ENCODE measurements at regions not wholly inside any gene's neighbourhood (a gene's known extent, or its start where the extent isn't known, plus 50 kb on each side); places are given as distances from the start of the nearest gene placed in this dataset.
"Not testable (repeated sequence)": the region's sequence is repeated elsewhere in the genome, so short reads cannot be mapped to it uniquely, and the experiment has no call there.

GRCh38 chr12:128015276-128015675 is 251.7 kb upstream of the TMEM132C start:
- intact Hi-C loops (cut with DNase I), result no loop called here
- DNase-seq (ENCODE audit: missing footprints) (no peak), ATAC-seq (no peak)

GRCh38 chr12:128018067-128018466 is 248.9 kb upstream of the TMEM132C start:
- no peak for DNase-seq (ENCODE audit: missing footprints)
- intact Hi-C loops (cut with DNase I), result no loop called here
- ATAC-seq, result no peak

- DNase-seq (ENCODE audit: missing footprints) (no peak), ATAC-seq (no peak)
- intact Hi-C loops (cut with DNase I), result no loop called here
Observed at GRCh38 chr12:128019996-128020544, 246.9 kb upstream of the TMEM132C start.

GRCh38 chr12:128021561-128021960 is 245.4 kb upstream of the TMEM132C start:
- no peak for DNase-seq (ENCODE audit: missing footprints)
- intact Hi-C loops (cut with DNase I), result no loop called here
- no peak for ATAC-seq

- ATAC-seq (no peak), DNase-seq (ENCODE audit: missing footprints) (no peak)
- intact Hi-C loops (cut with DNase I), result no loop called here
Observed at GRCh38 chr12:128025589-128026245, 241.3 kb upstream of the TMEM132C start.

GRCh38 chr12:128026696-128027574 is 240.0 kb upstream of the TMEM132C start:
- DNase-seq (ENCODE audit: missing footprints) (no peak), ATAC-seq (no peak)
- intact Hi-C loops (cut with DNase I), result no loop called here

GRCh38 chr12:128033473-128033872 is 233.5 kb upstream of the TMEM132C start:
- intact Hi-C loops (cut with DNase I), result no loop called here
- ATAC-seq (no peak), DNase-seq (ENCODE audit: missing footprints) (no peak)

- ATAC-seq (no peak), DNase-seq (ENCODE audit: missing footprints) (no peak)
- intact Hi-C loops (cut with DNase I), result no loop called here
Observed at GRCh38 chr12:128040971-128041370, 226.0 kb upstream of the TMEM132C start.

GRCh38 chr12:128042283-128042682 is 224.7 kb upstream of the TMEM132C start:
- intact Hi-C loops (cut with DNase I); DNase-seq (ENCODE audit: missing footprints); ATAC-seq: not testable (repeated sequence)

GRCh38 chr12:128042825-128043224 is 224.1 kb upstream of the TMEM132C start:
- ATAC-seq (no peak), DNase-seq (ENCODE audit: missing footprints) (no peak)
- intact Hi-C loops (cut with DNase I), result no loop called here

GRCh38 chr12:128043317-128043716 is 223.7 kb upstream of the TMEM132C start:
- DNase-seq (ENCODE audit: missing footprints) (no peak), ATAC-seq (no peak)
- intact Hi-C loops (cut with DNase I), result no loop called here

- no peak for DNase-seq (ENCODE audit: missing footprints)
Observed at GRCh38 chr12:128047266-128048060, 219.5 kb upstream of the TMEM132C start.

GRCh38 chr12:128052331-128052730 is 214.6 kb upstream of the TMEM132C start:
- intact Hi-C loops (cut with DNase I), result no loop called here
- no peak for DNase-seq (ENCODE audit: missing footprints)
- ATAC-seq, result no peak

More at GRCh38 chr12:128047266-128048060, 219.5 kb upstream of the TMEM132C start:
- intact Hi-C loops (cut with DNase I), result no loop called here
- no peak for ATAC-seq

GRCh38 chr12:128052777-128053176 is 214.2 kb upstream of the TMEM132C start:
- intact Hi-C loops (cut with DNase I), result no loop called here
- peak; percentile 60 for DNase-seq (ENCODE audit: missing footprints)

GRCh38 chr12:128055567-128055966 is 211.4 kb upstream of the TMEM132C start:
- ATAC-seq (no peak), DNase-seq (ENCODE audit: missing footprints) (no peak)
- intact Hi-C loops (cut with DNase I), result no loop called here

More at GRCh38 chr12:128052777-128053176, 214.2 kb upstream of the TMEM132C start:
- no peak for ATAC-seq

GRCh38 chr12:128056136-128056801 is 210.7 kb upstream of the TMEM132C start:
- ATAC-seq, result no peak
- intact Hi-C loops (cut with DNase I), result no loop called here
- DNase-seq (ENCODE audit: missing footprints), result no peak

- ATAC-seq (no peak), DNase-seq (ENCODE audit: missing footprints) (no peak)
- intact Hi-C loops (cut with DNase I), result no loop called here
Observed at GRCh38 chr12:128057586-128057985, 209.4 kb upstream of the TMEM132C start.

GRCh38 chr12:128059621-128060370 is 207.2 kb upstream of the TMEM132C start:
- DNase-seq (ENCODE audit: missing footprints), result no peak
- intact Hi-C loops (cut with DNase I), result no loop called here
- no peak for ATAC-seq
